ENCODE measurements at regions not wholly inside any gene's neighbourhood (a gene's known extent, or its start where the extent isn't known, plus 50 kb on each side); places are given as distances from the start of the nearest gene placed in this dataset.

- H2BK5ac ChIP-seq (ENCODE audit: low read depth, low read length) = no peak overlapping the region
- no peak overlapping the region for H3K4ac ChIP-seq (replicated peaks; ENCODE audit: insufficient read length, low read depth, low read length)
- 92% methylated on average over 3 of the region's 3 CpGs; no CpG with 5 or more reads in 1 of the 2 experiments for WGBS, 2 experiments (ENCODE audit: extremely low coverage in 1 of 2, insufficient coverage in 1 of 2, insufficient read length in 1 of 2, insufficient replicate concordance in 2 of 2, low coverage in 1 of 2, low lambda C conversion rate in 2 of 2, missing lambda C conversion rate in 1 of 2)
- no peak overlapping the region for H2BK12ac ChIP-seq (ENCODE audit: low read depth, low read length)
- no peak overlapping the region for H3K56ac ChIP-seq (replicated peaks; ENCODE audit: insufficient read length, low read depth, low read length)
- no peaks in the 10 kb centered on the region for H3K79me2 ChIP-seq (ENCODE audit: control insufficient read depth in 1 of 2, insufficient read depth in 2 of 2, low read length in 2 of 2)
- H3K9ac ChIP-seq (replicated peaks in 1 of 4; ENCODE audit: extremely low read depth in 1 of 4, low read depth in 3 of 4, low read length in 3 of 4) = no peak overlapping the region
- H3K27me3 ChIP-seq (replicated peaks in 1 of 4; ENCODE audit: control insufficient read depth in 3 of 4, extremely low read depth in 1 of 4, insufficient read depth in 3 of 4, low read length in 3 of 4) = no peaks in the 10 kb centered on the region
- H3K27ac ChIP-seq (ENCODE audit: low read depth, low read length) = no peak overlapping the region
- H2BK20ac ChIP-seq (ENCODE audit: low read length) = no peak overlapping the region
- no peak overlapping the region for H4K8ac ChIP-seq (ENCODE audit: extremely low read depth, insufficient read depth, low read length)
- H4K20me1 ChIP-seq (replicated peaks in 1 of 2; ENCODE audit: control insufficient read depth in 1 of 2, insufficient read depth in 2 of 2, low read length in 2 of 2) = no peaks in the 10 kb centered on the region
- no peak overlapping the region for H3K23ac ChIP-seq (ENCODE audit: insufficient read length)
- H3K4me2 ChIP-seq (ENCODE audit: insufficient read depth in 1 of 2, low read depth in 2 of 2, low read length in 2 of 2) = no peak overlapping the region
- H4K5ac ChIP-seq (ENCODE audit: insufficient read length, low read depth, low read length) = no peak overlapping the region
- H3K14ac ChIP-seq (ENCODE audit: insufficient read length) = no peak overlapping the region
- no peaks in the 10 kb centered on the region for H3K23me2 ChIP-seq (ENCODE audit: low read depth, low read length)
- FAIRE-seq = no peak
- H2AK5ac ChIP-seq (ENCODE audit: low read depth, low read length) = no peak overlapping the region
- H3K9me3 ChIP-seq (ENCODE audit: insufficient read depth in 2 of 2, low read depth in 1 of 2, low read length in 1 of 2) = no peaks in the 10 kb centered on the region
- H4K91ac ChIP-seq (replicated peaks; ENCODE audit: insufficient read length, low read length) = no peak overlapping the region
- H3K36me3 ChIP-seq (ENCODE audit: control insufficient read depth in 2 of 4, insufficient read depth in 4 of 4, low read length in 3 of 4) = no peaks in the 10 kb centered on the region
- H3K18ac ChIP-seq (ENCODE audit: extremely low read depth, low read length) = no peak overlapping the region
- H2BK15ac ChIP-seq (ENCODE audit: low read length) = no peak overlapping the region
- CTCF ChIA-PET (ENCODE audit: partially characterized antibody) = no interaction called here
- no peak overlapping the region for H3K4me3 ChIP-seq (ENCODE audit: extremely low read depth in 1 of 4, insufficient read depth in 2 of 4, low read depth in 3 of 4, low read length in 4 of 4)
- no peaks in the 10 kb centered on the region for H3K4me1 ChIP-seq (replicated peaks in 1 of 4; ENCODE audit: control insufficient read depth in 3 of 4, insufficient read depth in 4 of 4, low read length in 3 of 4)
- H2AFZ ChIP-seq (ENCODE audit: low read length) = no peak overlapping the region
- DNase-seq (ENCODE audit: low read depth in 1 of 2, low spot score in 2 of 2) = no peak
- H3K79me1 ChIP-seq (ENCODE audit: low read depth, low read length) = no peaks in the 10 kb centered on the region
- POLR2A ChIA-PET (ENCODE audit: partially characterized antibody) = no interaction called here
- no peak overlapping the region for H2BK120ac ChIP-seq (replicated peaks; ENCODE audit: low read depth, low read length)
- TF ChIP-seq, protein P1, sequence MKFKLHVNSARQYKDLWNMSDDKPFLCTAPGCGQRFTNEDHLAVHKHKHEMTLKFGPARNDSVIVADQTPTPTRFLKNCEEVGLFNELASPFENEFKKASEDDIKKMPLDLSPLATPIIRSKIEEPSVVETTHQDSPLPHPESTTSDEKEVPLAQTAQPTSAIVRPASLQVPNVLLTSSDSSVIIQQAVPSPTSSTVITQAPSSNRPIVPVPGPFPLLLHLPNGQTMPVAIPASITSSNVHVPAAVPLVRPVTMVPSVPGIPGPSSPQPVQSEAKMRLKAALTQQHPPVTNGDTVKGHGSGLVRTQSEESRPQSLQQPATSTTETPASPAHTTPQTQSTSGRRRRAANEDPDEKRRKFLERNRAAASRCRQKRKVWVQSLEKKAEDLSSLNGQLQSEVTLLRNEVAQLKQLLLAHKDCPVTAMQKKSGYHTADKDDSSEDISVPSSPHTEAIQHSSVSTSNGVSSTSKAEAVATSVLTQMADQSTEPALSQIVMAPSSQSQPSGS (IDR thresholded peaks at IDR 0.05; ENCODE audit: low read length) = no peak
- no peak for TF ChIP-seq RBBP5 (IDR thresholded peaks at IDR 0.05; ENCODE audit: borderline replicate concordance, low read depth, low read length)
- no peak for TF ChIP-seq GABPA (IDR thresholded peaks at IDR 0.05; ENCODE audit: borderline replicate concordance, insufficient read depth, low read length)
- no peak for TF ChIP-seq CTBP2 (IDR thresholded peaks at IDR 0.05; ENCODE audit: borderline replicate concordance, insufficient read depth, insufficient read length, low read length)
- TF ChIP-seq RAD21 (IDR thresholded peaks at IDR 0.05 in 1 of 2, conservative IDR thresholded peaks at IDR 0.05 in 1 of 2; ENCODE audit: low read depth in 2 of 2, low read length in 2 of 2) = no peak
- TF ChIP-seq TAF1 (IDR thresholded peaks at IDR 0.05; ENCODE audit: low read depth, low read length) = no peak
- TF ChIP-seq FOSL1 (IDR thresholded peaks at IDR 0.05; ENCODE audit: insufficient read depth, low read depth, low read length) = no peak
- TF ChIP-seq TCF12 (IDR thresholded peaks at IDR 0.05; ENCODE audit: low read depth, low read length) = no peak
- no peak for TF ChIP-seq NRF1 (IDR thresholded peaks at IDR 0.05; ENCODE audit: low read depth, low read length)
- TF ChIP-seq HDAC2 (IDR thresholded peaks at IDR 0.05; ENCODE audit: borderline replicate concordance in 1 of 2, low read depth in 2 of 2, low read length in 2 of 2) = no peak
- no peak for TF ChIP-seq GTF2F1 (IDR thresholded peaks at IDR 0.05; ENCODE audit: borderline replicate concordance, low read depth, low read length)
- TF ChIP-seq JUND (IDR thresholded peaks at IDR 0.05; ENCODE audit: low read length) = no peak
- TF ChIP-seq TAF7 (optimal IDR thresholded peaks at IDR 0.05; ENCODE audit: borderline replicate concordance, low read depth, low read length) = no peak
Observed at GRCh38 chr4:170949084-170949483, 859.3 kb upstream of the AADAT start.
